ENCODE measurements at regions not wholly inside any gene's neighbourhood (a gene's known extent, or its start where the extent isn't known, plus 50 kb on each side); places are given as distances from the start of the nearest gene placed in this dataset.
"Not testable (repeated sequence)": the region's sequence is repeated elsewhere in the genome, so short reads cannot be mapped to it uniquely, and the experiment has no call there.

DNA sequence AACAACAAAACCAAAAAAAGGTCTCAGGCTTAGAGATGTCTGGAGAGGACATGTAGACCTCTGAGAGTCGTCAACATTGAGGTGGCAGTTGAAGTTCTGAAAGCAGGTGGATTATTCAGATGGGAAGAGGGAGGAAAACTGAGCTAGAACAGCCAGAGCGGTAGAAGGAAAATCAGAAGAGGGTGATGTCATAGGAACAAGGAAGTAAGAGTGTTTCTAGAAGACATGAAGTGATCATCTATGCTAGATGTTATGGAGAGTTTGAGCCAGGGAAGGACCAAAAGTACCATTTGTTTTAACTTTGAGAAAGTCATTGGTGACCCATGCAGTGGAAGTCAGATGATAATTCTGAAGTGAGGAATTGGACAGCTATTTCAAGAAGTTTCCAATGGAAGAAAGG, 316.2 kb upstream of the RGS6 start:
- DNase-seq: no peak

DNA sequence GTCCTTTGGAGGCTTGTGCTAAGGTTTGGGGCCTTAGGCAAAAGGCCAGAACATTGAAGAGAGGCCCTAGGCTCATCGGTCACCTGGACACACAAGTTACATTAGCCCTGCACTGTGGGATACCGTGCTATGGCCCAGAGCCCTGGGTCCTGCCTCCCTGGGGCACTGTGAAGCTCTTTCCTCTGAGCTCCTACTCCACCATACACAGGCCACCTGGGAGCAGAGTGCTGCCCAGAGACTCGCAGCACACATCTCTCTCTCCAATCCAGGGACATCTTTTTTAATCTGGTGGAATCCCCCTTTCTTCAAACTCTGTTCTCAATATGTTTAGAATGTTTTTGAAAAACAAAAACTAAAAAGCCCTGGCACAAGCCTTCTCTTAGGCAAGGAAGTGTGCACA, 314.2 kb upstream of the RGS6 start:
- DNase-seq: no peak

DNA sequence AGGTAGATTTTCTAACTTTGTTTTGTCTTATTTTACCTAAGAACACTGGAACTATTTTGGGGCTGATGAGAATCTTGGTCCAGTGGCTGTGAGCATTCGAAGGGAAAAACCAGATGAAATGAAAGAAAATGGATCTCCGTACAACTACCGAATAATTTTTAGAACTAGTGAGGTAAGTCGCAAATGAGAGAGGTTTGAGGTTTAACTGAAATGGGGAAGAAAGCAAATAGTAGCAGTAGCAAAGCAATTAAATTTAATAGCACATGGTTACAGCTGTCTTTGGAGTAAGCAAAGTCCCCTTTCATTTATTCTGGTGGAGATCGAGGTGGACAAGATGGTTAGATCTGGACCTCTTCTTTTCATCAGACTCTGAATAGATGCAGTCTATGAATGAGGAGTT, 313.5 kb upstream of the RGS6 start:
- DNase-seq: no peak

DNA sequence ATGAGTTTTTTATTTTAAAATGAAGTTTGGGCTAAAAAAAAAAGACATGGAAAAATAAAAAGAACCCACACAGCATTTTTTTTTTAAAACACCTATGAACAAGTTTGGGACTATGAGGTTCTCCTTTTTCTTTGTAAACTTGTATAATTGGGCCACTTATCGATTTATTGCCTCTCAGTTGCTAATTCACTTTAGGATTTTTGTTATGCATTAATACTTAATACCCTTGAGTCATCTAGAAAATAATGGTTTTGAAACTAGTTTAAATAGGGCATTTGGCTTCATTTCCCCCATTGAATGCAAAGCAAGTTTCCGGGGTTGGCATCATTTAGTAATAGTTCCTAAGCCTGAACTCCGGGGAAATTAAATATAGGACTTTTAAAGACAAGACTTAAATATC, 312.8 kb upstream of the RGS6 start:
- no peak for DNase-seq

DNA sequence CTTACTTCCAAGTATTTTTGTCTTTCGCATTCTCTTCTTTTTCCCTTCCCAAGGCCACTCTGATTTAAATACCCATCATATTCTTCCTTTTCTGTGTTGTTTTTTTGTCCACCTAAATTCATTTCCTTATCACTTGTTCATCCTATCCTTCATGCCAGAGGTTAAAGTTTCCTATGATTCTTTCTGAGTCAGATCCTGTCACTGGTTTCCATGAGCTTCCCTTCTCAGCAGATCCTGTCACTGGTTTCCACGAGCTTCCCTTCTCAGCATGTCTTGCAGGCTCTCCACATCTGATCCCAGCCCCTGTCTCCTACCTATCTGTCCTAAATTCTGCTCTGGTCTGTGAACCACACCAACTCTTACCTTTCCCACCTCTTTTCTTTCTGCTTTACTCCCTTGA, 311.8 kb upstream of the RGS6 start:
- no peak for DNase-seq

DNA sequence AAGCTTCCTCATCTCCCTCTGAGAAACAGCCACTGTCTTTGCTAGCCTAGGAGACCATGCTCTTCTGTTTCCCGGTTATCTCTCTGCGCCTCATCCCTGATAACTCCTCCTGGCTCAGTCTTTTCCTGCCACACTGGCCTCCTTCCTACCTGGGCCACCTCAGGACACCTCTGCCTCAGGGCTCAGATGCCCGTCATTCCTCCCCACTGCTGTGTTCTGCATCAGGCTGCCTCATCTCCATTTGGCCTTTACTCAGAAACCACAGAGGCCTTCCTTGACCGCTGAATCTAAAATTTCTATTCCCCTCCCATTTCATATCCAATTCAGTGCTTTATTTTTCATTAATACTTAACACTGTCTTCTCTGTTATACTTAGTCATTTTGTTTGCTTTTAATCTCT, 311.0 kb upstream of the RGS6 start:
- DNase-seq: no peak

DNA sequence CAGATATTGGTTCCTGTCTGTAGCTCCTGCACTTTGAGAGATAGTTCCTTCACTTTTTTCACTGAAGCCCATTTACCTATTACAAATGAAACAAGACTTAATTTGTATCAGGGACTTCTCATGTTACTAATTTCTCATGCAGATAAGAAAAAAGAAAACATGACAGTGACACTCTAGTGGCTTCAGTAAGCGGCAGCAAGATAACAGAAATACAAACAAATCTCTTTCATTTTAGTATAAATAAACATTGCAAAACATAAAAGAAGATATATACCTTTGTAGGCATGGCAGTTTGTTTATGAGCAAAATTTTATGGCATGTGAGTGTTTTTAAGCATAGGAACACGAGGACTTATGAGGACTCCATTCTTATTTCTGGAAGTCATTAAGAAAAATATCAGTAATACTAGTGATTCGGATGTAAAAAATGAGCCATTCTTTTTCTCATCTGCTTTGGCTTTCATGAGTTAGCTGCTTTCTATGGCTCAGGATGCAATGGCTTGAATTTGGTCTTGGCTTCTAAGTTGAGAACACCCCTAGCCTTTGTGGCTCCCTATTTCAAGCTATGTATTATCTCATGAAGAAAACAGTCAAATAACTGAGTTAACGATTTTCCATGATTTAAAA, 310.1 kb upstream of the RGS6 start:
- no peak for DNase-seq

DNA sequence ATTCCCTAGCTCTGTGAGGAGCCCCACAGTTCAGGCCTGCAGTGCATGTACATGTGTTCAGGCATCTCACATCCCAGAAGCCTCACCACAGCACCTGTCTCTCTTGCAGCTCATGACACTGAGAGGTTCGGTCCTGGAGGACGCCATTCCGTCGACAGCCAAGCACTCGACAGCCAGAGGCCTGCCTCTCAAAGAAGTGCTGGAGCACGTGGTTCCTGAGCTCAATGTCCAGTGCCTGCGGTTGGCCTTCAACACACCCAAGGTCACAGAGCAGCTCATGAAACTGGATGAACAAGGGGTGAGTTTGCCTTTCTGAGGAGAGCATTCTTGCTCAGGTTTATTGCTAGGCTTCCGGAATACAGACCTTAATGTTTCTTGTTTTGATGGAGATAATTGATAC, 308.3 kb upstream of the RGS6 start:
- DNase-seq: no peak

DNA sequence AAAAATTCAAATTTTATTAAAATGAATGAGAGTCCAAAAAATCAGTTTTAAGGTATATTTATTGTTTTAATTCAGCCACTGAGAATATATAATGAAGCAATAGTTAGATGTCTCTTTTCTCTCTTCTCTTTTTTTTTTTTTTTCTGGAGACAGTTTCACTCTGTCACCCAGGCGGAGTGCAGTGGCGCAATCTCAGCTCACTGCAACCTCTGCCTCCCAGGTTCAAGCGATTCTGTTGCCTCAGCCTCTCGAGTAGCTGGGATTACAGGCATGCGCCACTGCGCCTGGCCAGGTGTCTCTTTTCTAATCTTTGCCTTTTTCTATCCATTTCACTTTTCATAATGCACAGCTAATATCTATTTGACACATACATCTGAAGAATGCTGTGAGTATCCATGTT, 307.1 kb upstream of the RGS6 start:
- DNase-seq: no peak

DNA sequence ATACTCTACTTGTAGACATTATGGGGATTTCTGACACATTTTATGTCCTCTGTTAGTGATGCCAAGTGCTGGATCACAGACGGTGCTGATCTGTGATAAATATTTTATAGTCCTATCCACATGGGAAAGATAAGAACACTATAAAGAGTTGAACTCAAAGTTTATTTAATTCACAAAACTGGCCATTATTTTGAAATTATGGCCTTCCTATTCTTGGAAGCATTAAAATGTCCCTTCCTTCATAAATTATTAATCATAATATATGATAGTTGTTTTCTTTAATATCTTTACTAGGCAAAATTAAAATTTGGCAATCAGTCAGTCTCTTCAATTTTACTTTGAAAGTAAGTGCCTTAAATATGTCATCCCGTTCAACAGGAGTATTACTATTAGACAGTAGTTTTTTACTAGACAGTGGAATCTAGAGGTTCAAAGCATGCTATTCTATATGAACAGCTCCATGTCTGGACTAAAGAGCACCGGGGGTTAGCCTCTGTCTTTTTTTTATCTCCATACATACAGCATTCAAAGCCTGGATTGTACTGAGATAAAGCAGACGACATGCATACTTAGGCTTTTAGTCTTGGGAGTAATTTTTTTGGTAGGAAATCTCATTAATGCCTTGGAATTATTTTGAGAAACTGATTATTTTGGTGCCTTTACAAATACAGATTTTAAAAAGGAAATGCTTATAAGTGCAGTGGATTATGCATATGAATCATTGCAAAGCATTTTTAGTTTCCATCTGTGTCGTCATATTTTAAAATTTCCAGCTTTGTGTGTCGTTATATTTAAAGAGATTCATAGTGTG, 306.1 kb upstream of the RGS6 start:
- no peak for DNase-seq

DNA sequence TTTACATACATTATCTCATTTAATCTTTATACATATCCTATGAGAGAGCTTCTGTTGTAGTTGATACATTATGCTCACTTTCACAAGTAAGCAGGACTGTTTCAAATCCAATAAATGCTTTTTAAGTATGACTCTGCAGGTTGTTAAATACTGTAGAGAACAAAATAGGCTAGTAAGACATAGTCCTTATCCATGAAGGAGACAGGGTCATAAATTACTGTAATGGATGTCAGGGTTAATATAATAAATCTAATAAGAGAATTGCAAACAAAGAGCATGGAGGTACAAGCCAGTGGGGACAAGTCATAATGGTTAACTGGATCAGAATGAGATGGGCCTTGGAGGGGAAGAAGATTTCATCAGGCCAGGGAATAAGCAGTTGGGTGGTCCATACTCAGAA, 303.8 kb upstream of the RGS6 start:
- DNase-seq: no peak

DNA sequence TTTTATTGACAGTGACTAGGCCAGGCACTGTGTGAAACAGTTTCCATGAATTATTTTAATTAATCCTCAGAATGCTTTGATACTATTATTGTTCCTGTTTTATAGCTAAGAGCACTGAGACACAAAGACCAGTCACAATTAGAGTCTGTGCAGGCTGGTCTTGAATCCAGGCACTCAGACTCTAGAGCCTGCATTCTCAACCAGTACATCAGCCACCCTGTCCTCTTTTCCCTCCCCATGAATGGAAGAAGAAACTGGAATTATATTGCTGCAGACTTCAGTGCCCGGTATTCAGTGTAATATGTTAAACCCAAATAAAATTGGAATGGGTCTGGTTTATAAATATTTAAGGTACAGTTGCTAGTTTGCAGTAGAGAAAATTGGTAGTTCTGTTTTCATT, 303.0 kb upstream of the RGS6 start:
- DNase-seq: no peak

DNA sequence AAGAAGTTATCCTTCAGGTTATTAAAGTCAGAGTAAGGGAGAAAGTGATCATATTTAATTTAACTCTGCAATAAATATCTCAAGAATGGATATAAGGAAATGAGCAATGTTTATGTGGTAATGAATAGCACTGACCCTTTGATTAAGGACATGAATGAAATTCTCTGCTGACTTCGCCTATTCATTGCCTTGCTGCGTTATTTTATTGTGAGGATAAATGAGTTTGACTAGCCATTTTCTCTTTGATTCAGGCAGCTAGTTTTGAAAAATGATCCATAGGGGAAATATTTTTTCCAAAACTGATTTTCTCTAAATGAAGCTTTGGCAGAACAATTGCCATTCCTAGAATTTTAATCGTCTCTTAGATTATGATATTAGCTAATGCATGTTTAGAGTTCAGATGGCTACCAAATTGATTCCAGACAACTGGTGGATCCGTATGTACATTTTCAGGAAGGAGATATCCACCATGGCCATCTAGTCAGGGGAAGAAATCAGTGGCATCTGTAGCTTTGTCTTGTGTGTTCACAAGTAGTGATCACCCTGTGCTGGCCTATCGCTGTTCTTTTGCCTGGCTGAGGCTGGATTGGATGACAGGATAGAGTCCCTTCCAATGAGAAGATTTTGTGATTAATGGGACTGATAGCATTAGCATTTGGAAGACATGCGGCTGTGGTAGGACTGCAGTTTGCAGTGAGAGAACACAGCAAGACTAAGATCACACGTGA, 302.3 kb upstream of the RGS6 start:
- no peak for DNase-seq

DNA sequence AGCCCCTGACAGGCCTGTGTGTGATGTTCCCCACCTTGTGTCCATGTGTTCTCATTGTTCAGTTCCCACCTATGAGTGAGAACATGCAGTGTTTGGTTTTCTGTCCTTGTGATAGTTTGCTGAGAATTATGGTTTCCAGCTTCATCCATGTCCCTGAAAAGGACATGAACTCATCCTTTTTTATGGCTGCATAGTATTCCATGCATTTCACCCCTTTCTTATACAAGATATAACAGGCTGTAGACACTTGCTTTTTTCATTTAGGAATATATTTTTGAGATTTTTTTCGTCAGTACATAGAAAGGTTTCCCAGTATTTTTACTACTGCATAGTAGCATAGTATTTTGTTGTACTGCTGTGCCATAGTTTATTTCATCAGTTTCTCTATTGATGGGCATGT, 301.2 kb upstream of the RGS6 start:
- DNase-seq: not testable (repeated sequence)

DNA sequence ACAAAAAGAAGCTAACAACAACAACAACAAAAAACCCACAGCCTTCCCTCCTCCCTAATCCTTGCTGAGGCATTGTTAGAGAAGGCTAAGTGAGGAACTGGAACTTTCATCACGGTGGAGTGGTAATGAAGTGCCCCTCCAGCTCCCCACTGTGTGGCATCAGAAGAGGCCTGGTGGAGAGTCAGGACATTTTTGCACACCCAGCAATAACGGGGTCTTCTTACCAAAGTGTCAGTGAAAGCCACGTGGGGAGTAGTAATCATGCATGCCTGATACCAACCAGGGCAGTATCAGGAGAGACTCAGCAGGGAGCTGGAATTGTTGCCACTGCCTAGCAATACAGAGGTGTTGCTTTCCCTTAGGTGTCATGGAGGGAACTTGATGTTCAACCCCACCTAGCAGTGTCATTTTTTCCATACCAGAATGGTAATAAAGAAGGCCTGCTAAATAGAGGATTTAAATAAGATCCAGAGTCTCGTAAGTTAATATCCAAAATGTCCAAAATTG, 299.7 kb upstream of the RGS6 start:
- no peak for DNase-seq

DNA sequence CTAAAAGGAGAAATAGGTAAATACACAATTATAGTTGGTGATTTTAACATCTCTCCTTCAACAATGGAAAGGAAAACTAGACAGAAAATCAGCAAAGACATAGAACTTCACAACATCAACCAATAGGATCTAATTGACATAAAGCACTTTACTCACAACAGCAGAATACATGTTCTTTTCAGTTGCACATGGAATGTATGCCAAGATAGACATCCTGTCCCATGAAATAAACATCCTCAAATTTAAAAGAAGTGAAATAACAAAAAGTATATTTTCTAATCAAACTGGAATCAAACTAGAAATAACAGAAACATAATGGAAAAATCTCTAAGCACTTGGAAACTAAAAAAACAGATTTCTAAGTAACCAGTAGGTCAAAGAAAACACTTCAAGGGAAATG, 296.2 kb upstream of the RGS6 start:
- DNase-seq: no peak

DNA sequence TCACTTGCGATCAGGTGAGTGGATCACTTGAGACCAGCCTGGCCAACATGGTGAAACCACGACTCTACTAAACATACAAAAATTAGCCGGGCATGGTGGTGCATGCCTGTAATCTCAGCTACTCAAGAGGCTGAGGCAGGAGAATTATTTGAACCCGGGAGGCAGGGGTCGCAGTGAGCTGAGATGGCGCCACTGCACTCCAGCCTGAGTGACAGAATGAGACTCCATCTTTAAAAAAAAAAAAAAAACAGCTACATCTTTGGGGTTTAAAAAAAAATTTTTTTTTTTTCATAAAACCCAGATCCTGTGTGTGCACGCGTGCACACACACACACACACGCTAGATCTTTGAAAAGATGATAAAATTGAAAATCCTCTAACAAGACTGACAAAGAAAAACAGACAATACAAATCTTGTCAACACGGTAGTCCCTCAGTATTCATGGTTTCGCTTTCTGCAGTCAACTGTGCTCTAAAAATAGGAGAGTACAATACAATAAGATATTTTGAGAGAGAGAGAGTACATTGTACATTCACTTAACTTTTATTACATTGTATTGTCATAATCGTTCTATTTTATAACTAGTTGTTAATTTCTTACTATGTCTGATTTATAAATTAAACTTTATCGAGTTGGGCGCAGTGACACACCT, 295.3 kb upstream of the RGS6 start:
- DNase-seq: no peak

DNA sequence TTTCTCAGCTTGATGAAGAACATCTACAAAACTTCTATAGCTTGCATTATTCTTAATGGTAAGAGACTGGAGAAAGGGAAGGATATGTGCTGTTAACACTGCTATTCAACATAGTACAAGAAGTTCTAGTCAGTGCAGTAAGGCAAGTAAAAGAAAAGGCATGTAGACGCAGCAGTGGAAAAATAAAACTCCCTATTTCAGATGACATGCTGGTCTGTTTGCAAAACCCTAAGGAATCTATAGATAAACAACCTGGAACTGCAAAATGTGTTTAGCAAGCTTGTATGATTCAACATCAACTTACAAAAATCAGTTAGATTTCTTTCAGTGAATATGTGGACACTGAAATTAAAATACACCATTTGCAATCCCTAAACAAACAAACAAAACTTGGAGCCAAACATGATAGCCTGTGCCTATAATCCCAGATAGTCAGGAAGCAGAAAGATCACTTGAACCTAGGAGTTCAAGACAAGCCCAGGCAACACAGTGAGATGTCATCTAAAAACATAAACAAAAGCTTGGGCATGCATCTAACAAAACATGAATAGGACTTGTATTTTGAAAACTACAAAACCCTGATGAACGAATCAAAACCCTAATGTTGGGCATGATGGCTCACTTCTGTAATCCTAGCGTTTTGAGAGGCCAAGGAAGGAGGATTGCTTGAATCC, 293.6 kb upstream of the RGS6 start:
- DNase-seq: no peak

DNA sequence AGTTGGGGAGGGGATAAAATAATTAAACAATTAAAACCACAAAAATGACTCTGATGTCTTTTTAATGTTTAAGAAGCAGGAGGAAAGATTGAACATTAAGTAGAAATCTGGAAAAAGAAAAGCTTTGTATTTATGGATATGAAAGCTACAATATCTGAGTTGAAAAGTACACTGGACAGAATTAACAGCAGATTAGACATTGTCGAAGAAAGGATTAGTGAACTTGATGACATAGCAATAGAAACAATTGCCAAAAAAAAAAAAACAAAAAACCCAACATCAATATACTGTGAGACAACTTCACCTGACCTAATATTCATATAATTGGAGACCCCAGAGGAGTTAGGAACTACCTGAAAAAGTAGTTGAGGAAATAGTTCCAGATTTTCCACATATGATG, 289.5 kb upstream of the RGS6 start:
- DNase-seq: no peak

DNA sequence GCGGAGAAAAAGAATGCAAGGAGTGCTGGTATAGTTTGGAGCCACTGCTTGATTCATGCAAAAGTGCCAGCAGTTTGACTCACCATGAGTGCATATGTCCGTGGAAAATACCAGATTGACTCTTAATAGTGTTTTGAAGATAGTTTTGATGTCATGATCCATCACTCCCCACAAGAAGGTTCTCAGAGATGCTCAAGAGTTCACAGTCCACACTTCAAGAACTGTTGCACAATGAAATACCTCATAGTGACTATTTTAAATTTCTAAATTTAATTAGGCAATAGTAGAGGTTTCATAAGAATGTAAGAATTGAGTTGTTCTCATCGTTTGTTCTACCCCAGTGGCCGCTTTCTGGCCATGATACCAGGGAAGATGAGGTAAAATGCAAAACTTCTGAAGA, 286.6 kb upstream of the RGS6 start:
- DNase-seq: no peak

DNA sequence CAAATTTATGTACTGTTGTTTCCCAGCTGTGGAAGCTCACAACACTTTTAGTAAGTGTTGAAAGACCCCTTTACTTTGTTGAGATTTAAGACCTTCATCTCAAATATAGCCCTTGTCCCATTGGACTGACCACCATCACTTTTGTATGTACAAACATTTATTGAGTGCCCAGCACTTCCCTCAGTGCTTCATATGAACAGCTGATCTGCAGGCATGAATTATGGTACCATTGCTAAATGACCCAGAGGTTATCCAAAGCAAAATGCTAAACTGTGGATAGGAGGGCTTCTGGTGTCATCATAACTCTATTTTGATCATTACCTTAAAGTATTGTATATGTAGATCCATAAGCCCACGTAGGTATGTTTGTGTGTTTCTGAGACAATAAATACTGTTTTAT, 285.7 kb upstream of the RGS6 start:
- DNase-seq: no peak

DNA sequence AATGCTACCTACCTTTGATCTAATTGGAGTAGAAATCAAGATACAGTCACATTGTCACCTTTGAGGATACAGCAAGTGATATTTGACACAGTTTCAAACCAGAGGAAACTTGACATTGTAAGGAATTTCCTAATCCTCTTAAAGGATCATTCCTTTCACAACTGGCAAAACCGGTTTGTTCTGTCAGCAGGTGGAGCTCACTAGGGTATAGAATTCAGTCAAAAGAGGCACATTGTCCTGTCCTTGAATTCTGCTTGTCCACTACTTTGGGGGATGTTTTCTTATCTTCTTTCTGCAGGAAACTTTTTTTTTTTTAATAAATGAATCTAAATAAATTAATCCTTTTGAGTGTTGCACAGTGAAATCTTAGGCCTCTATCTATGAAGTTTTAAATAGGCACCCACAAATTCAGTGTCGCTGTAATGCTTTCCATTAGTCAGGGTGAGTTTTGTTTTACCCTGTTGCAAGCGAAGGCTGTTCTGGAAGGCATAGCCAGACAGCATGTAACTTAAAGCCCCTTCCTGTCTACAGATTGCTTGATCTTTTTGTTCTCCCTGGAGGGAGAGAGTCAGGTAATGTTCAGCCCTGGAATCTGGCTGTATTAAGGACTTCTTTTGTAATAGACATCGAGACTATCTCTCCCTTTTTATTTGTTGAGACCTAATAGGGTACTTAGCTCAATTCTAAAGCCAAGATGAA, 285.0 kb upstream of the RGS6 start:
- DNase-seq: no peak

All from GOT3 (cell line).